ENCODE measurements at regions not wholly inside any gene's neighbourhood (a gene's known extent, or its start where the extent isn't known, plus 50 kb on each side); places are given as distances from the start of the nearest gene placed in this dataset.

GRCh38 chr16:35732046-35732810 is 2272.8 kb downstream of the TP53TG3F start:
- no peak for TF ChIP-seq EZH2 (IDR thresholded peaks at IDR 0.05; ENCODE audit: low read length, unreplicated experiment)
- TF ChIP-seq, protein P1, sequence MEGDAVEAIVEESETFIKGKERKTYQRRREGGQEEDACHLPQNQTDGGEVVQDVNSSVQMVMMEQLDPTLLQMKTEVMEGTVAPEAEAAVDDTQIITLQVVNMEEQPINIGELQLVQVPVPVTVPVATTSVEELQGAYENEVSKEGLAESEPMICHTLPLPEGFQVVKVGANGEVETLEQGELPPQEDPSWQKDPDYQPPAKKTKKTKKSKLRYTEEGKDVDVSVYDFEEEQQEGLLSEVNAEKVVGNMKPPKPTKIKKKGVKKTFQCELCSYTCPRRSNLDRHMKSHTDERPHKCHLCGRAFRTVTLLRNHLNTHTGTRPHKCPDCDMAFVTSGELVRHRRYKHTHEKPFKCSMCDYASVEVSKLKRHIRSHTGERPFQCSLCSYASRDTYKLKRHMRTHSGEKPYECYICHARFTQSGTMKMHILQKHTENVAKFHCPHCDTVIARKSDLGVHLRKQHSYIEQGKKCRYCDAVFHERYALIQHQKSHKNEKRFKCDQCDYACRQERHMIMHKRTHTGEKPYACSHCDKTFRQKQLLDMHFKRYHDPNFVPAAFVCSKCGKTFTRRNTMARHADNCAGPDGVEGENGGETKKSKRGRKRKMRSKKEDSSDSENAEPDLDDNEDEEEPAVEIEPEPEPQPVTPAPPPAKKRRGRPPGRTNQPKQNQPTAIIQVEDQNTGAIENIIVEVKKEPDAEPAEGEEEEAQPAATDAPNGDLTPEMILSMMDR (conservative IDR thresholded peaks at IDR 0.05; ENCODE audit: low read depth, low read length), result no peak
- H3K9me2 ChIP-seq (replicated peaks; ENCODE audit: low read length), result no peaks in the 10 kb centered on the region
- ChIA-PET CTCF (no interaction called here), POLR2A (ENCODE audit: unreplicated experiment) (no interaction called here)
- H3K27me3 ChIP-seq (ENCODE audit: low read length), result no peaks in the 10 kb centered on the region
- no peaks in the 10 kb centered on the region for H3F3A ChIP-seq (ENCODE audit: low read length, unreplicated experiment)
- no peak overlapping the region for H2AFZ ChIP-seq (ENCODE audit: low read length)
- no peak for ATAC-seq
- H3K4me3 ChIP-seq (ENCODE audit: low read length), result no peak overlapping the region
- no peak overlapping the region for H3K4me2 ChIP-seq (ENCODE audit: low read length)
- no peaks in the 10 kb centered on the region for H4K20me1 ChIP-seq (ENCODE audit: low read length)
- no TSS peak for BruUV-seq (replicated peaks)
- H3K9ac ChIP-seq (ENCODE audit: low read length), result no peak overlapping the region
- H3K4me1 ChIP-seq (ENCODE audit: insufficient read depth, low read length), result no peaks in the 10 kb centered on the region
- no peak for DNase-seq
- intact Hi-C loops (cut with micrococcal nuclease), result no loop called here
- no peaks in the 10 kb centered on the region for H3K79me2 ChIP-seq (ENCODE audit: low read length)
- H3K9me3 ChIP-seq (ENCODE audit: low read length), result no peaks in the 10 kb centered on the region
- no peak overlapping the region for H3K27ac ChIP-seq (ENCODE audit: low read length)
- H3K36me3 ChIP-seq (ENCODE audit: low read depth, low read length), result no peaks in the 10 kb centered on the region

- TF ChIP-seq EZH2phosphoT487 (IDR thresholded peaks at IDR 0.05; ENCODE audit: borderline replicate concordance, low read length) (no peak), EZH2 (IDR thresholded peaks at IDR 0.05; ENCODE audit: low read length, unreplicated experiment) (no peak)
- TF ChIP-seq, protein P1 (conservative IDR thresholded peaks at IDR 0.05; ENCODE audit: low read depth, low read length), result no peak
- H4K20me1 ChIP-seq (ENCODE audit: low read length), result no peaks in the 10 kb centered on the region
- no peaks in the 10 kb centered on the region for H3K79me2 ChIP-seq (ENCODE audit: low read length)
- no peak overlapping the region for H3K4me2 ChIP-seq (ENCODE audit: low read length)
- no peaks in the 10 kb centered on the region for H3K9me3 ChIP-seq (ENCODE audit: low read length)
- CTCF ChIA-PET, result no interaction called here
- H3K4me1 ChIP-seq (ENCODE audit: insufficient read depth, low read length), result no peaks in the 10 kb centered on the region
- H3K4me3 ChIP-seq (ENCODE audit: low read length), result no peak overlapping the region
- DNase-seq (no peak), ATAC-seq (no peak)
- no peaks in the 10 kb centered on the region for H3F3A ChIP-seq (ENCODE audit: low read length, unreplicated experiment)
- no peak overlapping the region for H3K27ac ChIP-seq (ENCODE audit: low read length)
- H3K9ac ChIP-seq (ENCODE audit: low read length), result no peak overlapping the region
- H3K27me3 ChIP-seq (ENCODE audit: low read length), result no peaks in the 10 kb centered on the region
- POLR2A ChIA-PET (ENCODE audit: unreplicated experiment), result no interaction called here
- no peaks in the 10 kb centered on the region for H3K9me2 ChIP-seq (replicated peaks; ENCODE audit: low read length)
- intact Hi-C loops (cut with micrococcal nuclease), result no loop called here
- H3K36me3 ChIP-seq (ENCODE audit: low read depth, low read length), result no peaks in the 10 kb centered on the region
- no TSS peak for BruUV-seq (replicated peaks)
- no peak overlapping the region for H2AFZ ChIP-seq (ENCODE audit: low read length)
These were observed 2274.0 kb downstream of the TP53TG3F start for GRCh38 chr16:35733278-35733965.

Measured in PC-3 (cell line).